Fibroblast of mammary gland (primary cell): ENCODE measurements at regions not wholly inside any gene's neighbourhood (a gene's known extent, or its start where the extent isn't known, plus 50 kb on each side); places are given as distances from the start of the nearest gene placed in this dataset.
"Not testable (repeated sequence)": the region's sequence is repeated elsewhere in the genome, so short reads cannot be mapped to it uniquely, and the experiment has no call there.

Source experiments
- DNase-seq: peaks from one replicate; pipeline ENCODE4 v3.0.0-alpha.2; 2010; ENCODE audit warnings: low read depth
- H3K4me3 ChIP-seq: 2 replicates; pipeline ENCODE4 v1.5.1; 2011; ENCODE audit warnings: low read depth, mild to moderate bottlenecking, low read length, moderate library complexity; ENCODE audit not compliant: control insufficient read depth
- TF ChIP-seq, protein P1 (sequence below): conservative IDR thresholded peaks from 2 replicates; pipeline ENCODE4 v1.5.1; 2011; ENCODE audit warnings: low read depth, low read length, inconsistent platforms; ENCODE audit not compliant: control insufficient read depth, insufficient read depth

DNA sequence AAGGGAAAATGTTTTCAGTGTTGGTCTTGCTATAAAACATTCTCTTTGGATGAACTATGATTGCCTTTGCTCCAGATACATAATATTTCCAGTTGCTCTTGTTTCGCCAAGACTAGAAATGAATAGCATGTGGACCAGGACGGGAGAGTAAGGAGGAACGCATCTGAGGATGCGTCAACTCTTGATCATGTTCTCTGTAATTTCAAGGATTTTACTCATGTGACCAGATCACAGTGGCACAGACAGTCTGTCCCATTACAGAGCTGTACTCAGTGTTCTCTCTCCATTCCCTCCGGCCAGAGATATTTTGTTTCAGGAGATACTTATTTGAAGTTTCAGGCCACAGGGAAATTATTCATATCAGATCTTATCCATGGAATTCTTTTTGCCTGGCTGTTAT lies 266.6 kb downstream of the MID1IP1 start:
- DNase-seq = no peak
- TF ChIP-seq, protein P1, sequence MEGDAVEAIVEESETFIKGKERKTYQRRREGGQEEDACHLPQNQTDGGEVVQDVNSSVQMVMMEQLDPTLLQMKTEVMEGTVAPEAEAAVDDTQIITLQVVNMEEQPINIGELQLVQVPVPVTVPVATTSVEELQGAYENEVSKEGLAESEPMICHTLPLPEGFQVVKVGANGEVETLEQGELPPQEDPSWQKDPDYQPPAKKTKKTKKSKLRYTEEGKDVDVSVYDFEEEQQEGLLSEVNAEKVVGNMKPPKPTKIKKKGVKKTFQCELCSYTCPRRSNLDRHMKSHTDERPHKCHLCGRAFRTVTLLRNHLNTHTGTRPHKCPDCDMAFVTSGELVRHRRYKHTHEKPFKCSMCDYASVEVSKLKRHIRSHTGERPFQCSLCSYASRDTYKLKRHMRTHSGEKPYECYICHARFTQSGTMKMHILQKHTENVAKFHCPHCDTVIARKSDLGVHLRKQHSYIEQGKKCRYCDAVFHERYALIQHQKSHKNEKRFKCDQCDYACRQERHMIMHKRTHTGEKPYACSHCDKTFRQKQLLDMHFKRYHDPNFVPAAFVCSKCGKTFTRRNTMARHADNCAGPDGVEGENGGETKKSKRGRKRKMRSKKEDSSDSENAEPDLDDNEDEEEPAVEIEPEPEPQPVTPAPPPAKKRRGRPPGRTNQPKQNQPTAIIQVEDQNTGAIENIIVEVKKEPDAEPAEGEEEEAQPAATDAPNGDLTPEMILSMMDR = no peak
- no peak overlapping the region for H3K4me3 ChIP-seq

DNA sequence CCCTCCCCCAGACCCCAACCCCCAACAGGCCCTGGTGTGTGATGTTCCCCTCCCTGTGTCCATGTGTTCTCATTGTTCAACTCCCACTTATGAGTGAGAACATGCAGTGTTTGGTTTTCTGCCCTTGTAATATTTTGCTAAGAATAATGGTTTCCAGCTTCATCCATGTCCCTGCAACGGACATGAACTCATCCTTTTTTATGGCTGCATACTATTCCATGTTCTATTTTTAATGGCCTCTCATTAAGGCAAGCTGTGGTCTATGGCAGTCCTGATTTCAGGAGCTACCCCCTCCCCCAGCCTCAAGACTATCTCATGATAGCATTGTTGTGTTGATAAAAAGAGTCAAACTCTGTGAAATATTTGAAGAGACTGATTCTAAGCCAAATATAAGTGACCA lies 267.4 kb downstream of the MID1IP1 start:
- DNase-seq, H3K4me3 ChIP-seq: not testable (repeated sequence)

DNA sequence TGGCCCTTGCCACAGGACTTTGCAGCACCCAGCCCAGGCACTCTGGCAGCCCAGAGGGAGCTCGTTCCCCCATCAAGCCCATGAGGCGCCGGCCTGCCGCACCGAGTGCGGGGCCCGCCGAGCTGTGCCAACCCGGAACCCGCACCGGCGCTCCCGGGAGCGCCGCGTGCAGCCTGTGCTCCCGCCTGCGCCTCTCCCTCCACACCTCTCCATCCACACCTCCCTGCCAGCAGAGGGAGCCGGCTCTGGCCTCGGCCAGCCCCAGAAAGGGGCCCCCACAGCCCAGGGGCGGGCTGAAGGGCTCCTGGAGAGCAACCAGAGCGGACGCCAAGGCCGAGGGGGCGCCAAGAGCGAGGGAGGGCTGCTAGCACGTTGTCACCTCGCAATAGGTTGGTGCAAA lies 268.8 kb downstream of the MID1IP1 start:
- no peak for DNase-seq
- TF ChIP-seq, protein P1 = no peak
- H3K4me3 ChIP-seq = no peak overlapping the region

DNA sequence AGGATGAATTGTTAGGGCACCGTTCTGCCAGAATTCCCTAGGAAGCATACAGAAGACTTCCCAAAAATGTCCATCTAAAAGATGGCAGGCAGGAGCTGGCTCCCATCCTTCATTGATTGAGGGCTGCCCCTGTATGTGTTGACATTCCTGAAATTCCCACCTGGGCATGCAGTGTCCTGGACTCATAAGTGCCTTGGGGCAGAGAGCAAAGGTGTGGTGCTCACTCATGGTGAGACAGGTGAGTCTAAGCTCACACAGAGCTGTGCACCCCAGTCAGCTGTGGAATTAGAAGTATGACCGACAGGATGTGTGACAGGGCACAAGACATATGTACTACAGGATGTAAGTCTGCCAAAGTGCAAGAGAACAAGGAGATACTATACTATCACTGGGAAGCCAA lies 271.9 kb downstream of the MID1IP1 start:
- TF ChIP-seq, protein P1 = no peak
- no peak for DNase-seq
- no peak overlapping the region for H3K4me3 ChIP-seq

DNA sequence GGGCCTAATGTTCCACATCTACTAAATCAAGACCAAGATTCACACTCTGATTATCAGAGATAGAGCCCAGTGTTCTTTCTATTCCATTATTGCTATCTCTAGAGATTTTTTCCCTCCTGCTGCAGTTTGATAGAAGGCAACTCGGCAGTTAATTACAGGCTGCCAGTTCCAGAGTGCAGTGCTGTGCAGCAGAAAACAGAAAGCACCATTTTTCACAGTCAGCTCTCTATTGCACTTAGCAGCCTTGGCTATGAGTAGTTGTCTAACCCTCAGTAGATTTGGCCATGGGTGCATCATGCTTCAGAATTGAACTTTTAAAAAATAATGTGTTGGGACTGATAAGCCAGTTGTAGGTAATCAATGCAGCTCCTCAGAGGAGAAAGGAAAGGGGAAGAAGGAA lies 295.3 kb downstream of the MID1IP1 start:
- H3K4me3 ChIP-seq = no peak overlapping the region
- TF ChIP-seq, protein P1 = no peak
- no peak for DNase-seq

DNA sequence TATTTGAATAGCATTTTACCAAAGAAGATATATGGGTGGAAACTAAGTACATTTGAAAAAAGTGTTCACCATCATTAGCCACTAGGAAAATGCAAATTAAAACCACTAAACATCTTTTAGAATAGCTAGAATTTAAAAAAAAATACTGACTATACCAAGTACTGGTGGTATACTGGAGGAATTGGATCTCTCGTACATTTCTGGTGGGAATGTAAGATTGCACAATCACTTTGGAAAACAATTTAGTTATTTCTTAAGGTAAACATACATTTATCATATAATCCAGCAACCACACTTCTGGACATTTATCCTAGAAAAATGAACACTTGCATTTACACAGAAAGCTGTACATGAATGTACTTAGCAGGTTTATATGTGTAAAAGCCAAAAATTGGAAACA lies 303.5 kb downstream of the MID1IP1 start:
- no peak overlapping the region for H3K4me3 ChIP-seq
- TF ChIP-seq, protein P1 = no peak
- no peak for DNase-seq

DNA sequence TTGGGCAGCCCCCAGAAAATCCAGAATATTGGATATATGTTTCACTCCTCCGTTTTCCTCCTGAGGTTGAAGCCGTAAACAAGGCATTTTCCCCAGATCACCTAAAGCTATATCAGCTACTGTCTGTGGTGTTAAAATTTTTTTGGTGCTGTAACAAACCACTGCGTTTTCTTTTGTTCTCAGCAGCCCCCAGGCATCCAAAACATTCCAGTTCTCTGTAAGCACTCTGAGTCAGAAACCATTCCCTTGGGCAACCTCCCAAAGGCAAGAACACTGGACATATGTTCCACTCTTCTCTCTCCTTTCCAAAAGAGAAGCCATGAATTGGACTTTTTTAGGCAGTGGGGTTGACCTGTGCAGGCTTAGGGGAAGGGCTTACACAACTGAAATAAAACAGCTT lies 310.9 kb downstream of the MID1IP1 start:
- TF ChIP-seq, protein P1 = no peak
- no peak overlapping the region for H3K4me3 ChIP-seq
- peak; percentile 3 for DNase-seq
